Astrocyte of the spinal cord (primary cell): ENCODE measurements at regions not wholly inside any gene's neighbourhood (a gene's known extent, or its start where the extent isn't known, plus 50 kb on each side); places are given as distances from the start of the nearest gene placed in this dataset.
A peak's percentile ranks its signal among the peaks of the same experiment; 100 is the strongest.

ENCODE experiments used
- DNase-seq: peaks from one replicate; pipeline ENCODE4 v3.0.0; 2011; ENCODE audit warnings: low read depth, low spot score
- H3K4me3 ChIP-seq: 2 replicates; pipeline ENCODE4 v1.5.1; 2011; ENCODE audit warnings: low read depth, mild to moderate bottlenecking, low read length, moderate library complexity
- CTCF ChIP-seq: IDR thresholded peaks from 2 replicates; pipeline ENCODE4 v1.5.1; 2012; ENCODE audit warnings: low read depth, mild to moderate bottlenecking, low read length, inconsistent platforms
- in situ Hi-C: cut with HindIII; loops from 2 replicates; pipeline ENCODE4 v1.10.0; 2017; ENCODE audit warnings: low sequenced_read_pairs

GRCh38 chr2:75278821-75279379 lies 79.6 kb upstream of the TACR1 start:
- no peak for DNase-seq
- in situ Hi-C loops: no loop called here
- no peak for TF ChIP-seq CTCF
- no peak overlapping the region for H3K4me3 ChIP-seq

- TF ChIP-seq CTCF: no peak
- DNase-seq: no peak
- in situ Hi-C loops: no loop called here
- H3K4me3 ChIP-seq: no peak overlapping the region
These were observed 79.0 kb upstream of the TACR1 start for GRCh38 chr2:75278314-75278713.

GRCh38 chr2:75277111-75277510 lies 77.8 kb upstream of the TACR1 start:
- in situ Hi-C loops: no loop called here
- DNase-seq: peak; percentile 54
- no peak for TF ChIP-seq CTCF
- no peak overlapping the region for H3K4me3 ChIP-seq

GRCh38 chr2:75276093-75277029 lies 77.0 kb upstream of the TACR1 start:
- H3K4me3 ChIP-seq: peak overlapping the region; percentile 8
- in situ Hi-C loops: no loop called here
- DNase-seq: peak; percentile 66
- no peak for TF ChIP-seq CTCF

- in situ Hi-C loops: no loop called here
- TF ChIP-seq CTCF: no peak
- DNase-seq: no peak
- no peak overlapping the region for H3K4me3 ChIP-seq
These were observed 75.6 kb upstream of the TACR1 start for GRCh38 chr2:75274936-75275335.

- DNase-seq: no peak
- in situ Hi-C loops: no loop called here
- no peak overlapping the region for H3K4me3 ChIP-seq
- no peak for TF ChIP-seq CTCF
These were observed 68.8 kb upstream of the TACR1 start for GRCh38 chr2:75268112-75268511.
